ENCODE measurements at regions not wholly inside any gene's neighbourhood (a gene's known extent, or its start where the extent isn't known, plus 50 kb on each side); places are given as distances from the start of the nearest gene placed in this dataset.
"Not testable (repeated sequence)": the region's sequence is repeated elsewhere in the genome, so short reads cannot be mapped to it uniquely, and the experiment has no call there.

DNA sequence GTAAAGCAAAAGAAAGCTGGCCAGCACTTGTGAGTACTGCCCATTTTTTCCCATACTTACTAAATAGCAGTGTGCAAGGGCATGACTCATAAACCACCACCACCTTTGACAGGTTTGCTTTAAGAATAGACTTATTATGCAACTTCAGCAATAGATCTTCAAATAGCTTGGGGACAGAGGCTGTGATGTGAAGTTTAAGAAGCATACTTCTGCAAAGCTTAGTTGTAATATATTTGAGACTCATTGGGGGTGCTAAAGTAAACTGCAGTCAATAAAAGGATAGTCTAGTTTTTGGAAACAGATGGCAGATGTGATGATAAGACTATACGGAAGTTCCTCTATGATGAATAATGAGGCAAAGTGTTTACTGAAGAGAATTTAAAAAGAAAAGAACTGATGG, 210.0 kb downstream of the PLA2G4A start:
- Histone ChIP-seq H2AFZ (ENCODE audit: low read depth, low read length) (no peak overlapping the region), H3K79me2 (ENCODE audit: low read length) (no peaks in the 10 kb centered on the region), H3K27ac (ENCODE audit: low read length) (no peak overlapping the region), H3K9ac (ENCODE audit: low read length) (no peak overlapping the region), H3K4me3 (ENCODE audit: low read length) (no peak overlapping the region), H3K9me3 (ENCODE audit: insufficient read depth, low read length) (0 out of 2 replicates have a peak, but pooled peaks cover 6% of the 10 kb centered on the region), H3K27me3 (ENCODE audit: low read depth, low read length) (no peaks in the 10 kb centered on the region), H3K4me1 (ENCODE audit: low read length) (no peaks in the 10 kb centered on the region), H4K20me1 (ENCODE audit: insufficient read depth, low read length) (no peaks in the 10 kb centered on the region), H3K4me2 (ENCODE audit: low read length) (no peak overlapping the region), H3K36me3 (replicated peaks; ENCODE audit: low read depth, low read length) (no peaks in the 10 kb centered on the region)
- TF ChIP-seq, protein P1, sequence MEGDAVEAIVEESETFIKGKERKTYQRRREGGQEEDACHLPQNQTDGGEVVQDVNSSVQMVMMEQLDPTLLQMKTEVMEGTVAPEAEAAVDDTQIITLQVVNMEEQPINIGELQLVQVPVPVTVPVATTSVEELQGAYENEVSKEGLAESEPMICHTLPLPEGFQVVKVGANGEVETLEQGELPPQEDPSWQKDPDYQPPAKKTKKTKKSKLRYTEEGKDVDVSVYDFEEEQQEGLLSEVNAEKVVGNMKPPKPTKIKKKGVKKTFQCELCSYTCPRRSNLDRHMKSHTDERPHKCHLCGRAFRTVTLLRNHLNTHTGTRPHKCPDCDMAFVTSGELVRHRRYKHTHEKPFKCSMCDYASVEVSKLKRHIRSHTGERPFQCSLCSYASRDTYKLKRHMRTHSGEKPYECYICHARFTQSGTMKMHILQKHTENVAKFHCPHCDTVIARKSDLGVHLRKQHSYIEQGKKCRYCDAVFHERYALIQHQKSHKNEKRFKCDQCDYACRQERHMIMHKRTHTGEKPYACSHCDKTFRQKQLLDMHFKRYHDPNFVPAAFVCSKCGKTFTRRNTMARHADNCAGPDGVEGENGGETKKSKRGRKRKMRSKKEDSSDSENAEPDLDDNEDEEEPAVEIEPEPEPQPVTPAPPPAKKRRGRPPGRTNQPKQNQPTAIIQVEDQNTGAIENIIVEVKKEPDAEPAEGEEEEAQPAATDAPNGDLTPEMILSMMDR (IDR thresholded peaks at IDR 0.05; ENCODE audit: low read depth, low read length): no peak
- no peak for TF ChIP-seq EZH2phosphoT487 (IDR thresholded peaks at IDR 0.05; ENCODE audit: low read depth)

DNA sequence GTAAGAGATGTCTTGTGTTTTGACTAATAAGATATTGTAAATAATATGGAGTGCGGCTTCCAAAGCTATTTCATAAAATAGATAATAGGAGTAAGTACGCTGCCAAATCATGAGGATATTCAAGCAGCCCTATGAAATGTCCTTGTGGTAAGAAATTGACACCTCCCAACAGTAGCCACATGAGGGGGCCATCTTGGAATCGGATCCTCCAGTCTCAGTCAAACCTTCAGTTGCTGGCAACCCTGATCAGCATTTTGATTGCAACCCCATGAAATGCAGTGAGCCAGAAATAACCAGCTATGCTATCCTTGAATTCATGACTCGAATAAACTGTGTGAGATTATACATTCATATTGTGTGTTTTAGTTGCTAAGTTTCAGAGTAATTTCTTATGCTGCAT, 212.4 kb downstream of the PLA2G4A start:
- Histone ChIP-seq H3K27me3 (ENCODE audit: low read depth, low read length) (no peaks in the 10 kb centered on the region), H4K20me1 (ENCODE audit: insufficient read depth, low read length) (no peaks in the 10 kb centered on the region), H3K27ac (ENCODE audit: low read length) (no peak overlapping the region), H2AFZ (ENCODE audit: low read depth, low read length) (no peak overlapping the region), H3K4me1 (ENCODE audit: low read length) (no peaks in the 10 kb centered on the region), H3K4me3 (ENCODE audit: low read length) (no peak overlapping the region), H3K4me2 (ENCODE audit: low read length) (no peak overlapping the region), H3K36me3 (replicated peaks; ENCODE audit: low read depth, low read length) (no peaks in the 10 kb centered on the region), H3K9ac (ENCODE audit: low read length) (no peak overlapping the region), H3K9me3 (ENCODE audit: insufficient read depth, low read length) (0 out of 2 replicates have a peak, but pooled peaks cover 6% of the 10 kb centered on the region), H3K79me2 (ENCODE audit: low read length) (no peaks in the 10 kb centered on the region)
- TF ChIP-seq, protein P1 (IDR thresholded peaks at IDR 0.05; ENCODE audit: low read depth, low read length): no peak
- no peak for TF ChIP-seq EZH2phosphoT487 (IDR thresholded peaks at IDR 0.05; ENCODE audit: low read depth)

DNA sequence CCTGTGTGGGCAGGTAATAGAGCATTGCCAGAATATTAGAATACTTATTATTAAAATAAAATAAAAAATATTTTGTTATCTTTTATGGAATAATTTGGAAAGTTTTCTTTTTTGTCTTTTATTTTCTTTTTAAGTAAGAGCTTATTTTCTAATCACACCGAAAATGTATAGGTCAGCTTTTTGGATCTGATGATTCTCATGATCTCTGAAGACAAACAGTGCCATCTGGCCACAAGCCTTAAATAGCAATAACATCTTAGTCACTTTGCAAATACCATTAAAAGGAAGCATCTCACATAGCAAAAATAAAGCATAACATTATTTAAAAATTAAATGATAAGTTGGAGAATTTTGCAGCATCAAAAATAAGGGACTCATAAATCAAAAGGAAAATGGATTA, 213.8 kb downstream of the PLA2G4A start:
- H3K27me3 ChIP-seq (ENCODE audit: low read depth, low read length): no peaks in the 10 kb centered on the region
- H3K27ac ChIP-seq (ENCODE audit: low read length): no peak overlapping the region
- no peaks in the 10 kb centered on the region for H3K36me3 ChIP-seq (replicated peaks; ENCODE audit: low read depth, low read length)
- no peak overlapping the region for H3K4me3 ChIP-seq (ENCODE audit: low read length)
- no peaks in the 10 kb centered on the region for H4K20me1 ChIP-seq (ENCODE audit: insufficient read depth, low read length)
- H3K4me2 ChIP-seq (ENCODE audit: low read length): no peak overlapping the region
- no peak overlapping the region for H3K9ac ChIP-seq (ENCODE audit: low read length)
- H2AFZ ChIP-seq (ENCODE audit: low read depth, low read length): no peak overlapping the region
- no peaks in the 10 kb centered on the region for H3K4me1 ChIP-seq (ENCODE audit: low read length)
- H3K9me3 ChIP-seq (ENCODE audit: insufficient read depth, low read length): 0 out of 2 replicates have a peak, but pooled peaks cover 6% of the 10 kb centered on the region
- no peak for TF ChIP-seq EZH2phosphoT487 (IDR thresholded peaks at IDR 0.05; ENCODE audit: low read depth)
- TF ChIP-seq, protein P1 (IDR thresholded peaks at IDR 0.05; ENCODE audit: low read depth, low read length): no peak
- H3K79me2 ChIP-seq (ENCODE audit: low read length): no peaks in the 10 kb centered on the region

DNA sequence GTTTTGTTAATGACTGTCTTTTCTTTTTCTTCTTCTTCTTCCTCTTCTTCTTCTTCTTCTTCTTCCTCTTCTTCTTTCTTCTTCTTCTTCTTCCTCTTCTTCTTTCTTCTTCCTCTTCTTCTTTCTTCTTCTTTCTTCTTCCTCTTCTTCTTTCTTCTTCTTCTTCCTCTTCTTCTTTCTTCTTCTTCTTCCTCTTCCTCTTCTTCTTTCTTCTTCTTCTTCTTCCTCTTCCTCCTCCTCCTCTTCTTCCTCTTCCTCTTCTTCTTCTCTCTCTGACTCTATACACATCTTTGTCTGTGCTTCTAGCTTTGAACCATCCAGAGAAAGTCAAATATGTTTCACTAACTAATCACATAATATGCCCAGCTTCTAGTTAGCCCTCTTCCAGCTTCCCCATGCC, 214.7 kb downstream of the PLA2G4A start:
- H3K36me3 ChIP-seq (replicated peaks; ENCODE audit: low read depth, low read length); H3K27ac ChIP-seq (ENCODE audit: low read length); H3K27me3 ChIP-seq (ENCODE audit: low read depth, low read length); H3K9me3 ChIP-seq (ENCODE audit: insufficient read depth, low read length); H3K9ac ChIP-seq (ENCODE audit: low read length); H3K4me1 ChIP-seq (ENCODE audit: low read length); H2AFZ ChIP-seq (ENCODE audit: low read depth, low read length); H4K20me1 ChIP-seq (ENCODE audit: insufficient read depth, low read length); H3K79me2 ChIP-seq (ENCODE audit: low read length); H3K4me3 ChIP-seq (ENCODE audit: low read length); H3K4me2 ChIP-seq (ENCODE audit: low read length): not testable (repeated sequence)

DNA sequence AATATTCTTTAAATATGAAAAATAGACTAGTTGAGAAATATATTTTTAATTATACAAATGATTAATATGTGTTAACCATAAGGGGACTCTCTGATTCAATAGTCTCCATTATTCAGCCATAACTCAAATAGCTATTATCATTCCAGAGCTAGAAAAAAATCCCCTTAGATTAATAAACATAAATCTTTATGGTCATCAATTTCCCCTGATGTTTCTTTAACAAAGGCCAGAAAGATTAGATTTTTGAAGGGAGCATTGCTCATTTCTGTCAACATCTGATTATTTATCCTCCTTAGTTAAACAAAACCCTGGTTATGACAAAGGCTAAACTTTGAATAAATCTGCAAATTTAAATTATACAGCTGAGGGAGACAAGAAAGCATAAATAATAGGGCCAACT, 215.7 kb downstream of the PLA2G4A start:
- Histone ChIP-seq H3K4me3 (ENCODE audit: low read length) (no peak overlapping the region), H3K9ac (ENCODE audit: low read length) (no peak overlapping the region), H3K9me3 (ENCODE audit: insufficient read depth, low read length) (no peaks in the 10 kb centered on the region), H3K27me3 (ENCODE audit: low read depth, low read length) (no peaks in the 10 kb centered on the region), H3K4me2 (ENCODE audit: low read length) (no peak overlapping the region), H4K20me1 (ENCODE audit: insufficient read depth, low read length) (no peaks in the 10 kb centered on the region), H3K79me2 (ENCODE audit: low read length) (no peaks in the 10 kb centered on the region), H3K27ac (ENCODE audit: low read length) (no peak overlapping the region), H3K36me3 (replicated peaks; ENCODE audit: low read depth, low read length) (no peaks in the 10 kb centered on the region), H3K4me1 (ENCODE audit: low read length) (no peaks in the 10 kb centered on the region), H2AFZ (ENCODE audit: low read depth, low read length) (no peak overlapping the region)
- TF ChIP-seq EZH2phosphoT487 (IDR thresholded peaks at IDR 0.05; ENCODE audit: low read depth): no peak
- TF ChIP-seq, protein P1 (IDR thresholded peaks at IDR 0.05; ENCODE audit: low read depth, low read length): no peak

Data from OCI-LY3 (cell line).